ENCODE measurements at regions not wholly inside any gene's neighbourhood (a gene's known extent, or its start where the extent isn't known, plus 50 kb on each side); places are given as distances from the start of the nearest gene placed in this dataset.

- no peak for ATAC-seq
- no peaks in the 10 kb centered on the region for H3K27me3 ChIP-seq
- TF ChIP-seq CTCF (IDR thresholded peaks at IDR 0.05), result no peak
Measured at GRCh38 chr2:176804392-176804791, 408.2 kb upstream of the HNRNPA3 start.

GRCh38 chr2:176805345-176805744, 407.2 kb upstream of the HNRNPA3 start:
- Histone ChIP-seq H3K36me3 (no peaks in the 10 kb centered on the region), H3K27ac (no peak overlapping the region), H3K4me1 (no peaks in the 10 kb centered on the region), H3K9me3 (no peaks in the 10 kb centered on the region), H3K4me3 (no peak overlapping the region), H3K27me3 (no peaks in the 10 kb centered on the region)
- DNase-seq, result no peak
- intact Hi-C loops (cut with DNase I), result loop anchor here in 2 of 10 donors (5.0 kb wide), 2 partner anchors 143 to 153 kb away; no protein-coding TSS in a partner anchor
- TF ChIP-seq CTCF (IDR thresholded peaks at IDR 0.05), result no peak
- no peak for ATAC-seq

More at GRCh38 chr2:176804392-176804791, 408.2 kb upstream of the HNRNPA3 start:
- 33 to 44% methylated on average over 2 of the region's 2 CpGs for WGBS, 2 donors
- Histone ChIP-seq H3K4me3 (no peak overlapping the region), H3K36me3 (no peaks in the 10 kb centered on the region), H3K9me3 (no peaks in the 10 kb centered on the region), H3K27ac (no peak overlapping the region), H3K4me1 (no peaks in the 10 kb centered on the region)
- DNase-seq, result no peak
- intact Hi-C loops (cut with DNase I), result no loop called here

- no peaks in the 10 kb centered on the region for H3K36me3 ChIP-seq
- intact Hi-C loops (cut with DNase I), result loop anchor here (5.0 to 10.0 kb wide), 8 partner anchors 158 to 688 kb away; partner anchors contain the start of genes HOXD8 (in 7 of the 10) and HOXD9 (in 5 of the 10)
- no peak overlapping the region for H3K4me3 ChIP-seq
- DNase-seq (no peak), ATAC-seq (no peak)
- H3K27ac ChIP-seq, result no peak overlapping the region
- H3K4me1 ChIP-seq, result peaks cover 0 to 9% (median 0%) of the 10 kb centered on the region in 9 donors
- 68 to 75% methylated on average over 5 of the region's 5 CpGs for WGBS, 2 donors
- peaks cover 0 to 7% (median 0%) of the 10 kb centered on the region in 7 donors for H3K27me3 ChIP-seq
- no peaks in the 10 kb centered on the region for H3K9me3 ChIP-seq
- TF ChIP-seq CTCF (IDR thresholded peaks at IDR 0.05), result no peak
Measured at GRCh38 chr2:176812246-176812775, 400.3 kb upstream of the HNRNPA3 start.

- intact Hi-C loops (cut with DNase I), result loop anchor here (5.0 to 10.0 kb wide), 8 partner anchors 158 to 688 kb away; partner anchors contain the start of genes HOXD8 (in 7 of the 10) and HOXD9 (in 5 of the 10)
- no peak overlapping the region for H3K27ac ChIP-seq
- no peak for TF ChIP-seq CTCF (IDR thresholded peaks at IDR 0.05)
Measured at GRCh38 chr2:176813156-176813555, 399.4 kb upstream of the HNRNPA3 start.

More at GRCh38 chr2:176813156-176813555, 399.4 kb upstream of the HNRNPA3 start:
- Histone ChIP-seq H3K27me3 (peaks cover 0 to 7% (median 0%) of the 10 kb centered on the region in 7 donors), H3K4me3 (no peak overlapping the region), H3K36me3 (no peaks in the 10 kb centered on the region), H3K9me3 (no peaks in the 10 kb centered on the region), H3K4me1 (peaks cover 0 to 9% (median 0%) of the 10 kb centered on the region in 9 donors)
- 82 to 85% methylated on average over 4 of the region's 4 CpGs for WGBS, 2 donors
- ATAC-seq (no peak), DNase-seq (no peak)

Data from heart right ventricle (tissue), 16 donors.